T-cell (primary cell): ENCODE measurements at regions not wholly inside any gene's neighbourhood (a gene's known extent, or its start where the extent isn't known, plus 50 kb on each side); places are given as distances from the start of the nearest gene placed in this dataset.

Experiments
- ATAC-seq, 4 experiments: fragments of 200-7000 bp in 3 of 4; fragments of 150-1000 bp in 1 of 4; cut with Tn5 transposase; replicated peaks in 1 of 4; 1 replicate in 3 of 4; 2 replicates in 1 of 4; pipeline ENCODE4 v1.10.0; 2021; ENCODE audit warnings: moderate library complexity in 3 of 4, mild to moderate bottlenecking in 2 of 4, moderate number of reproducible peaks in 1 of 4
- CTCF ChIA-PET, 2 donors: fragments of 300-600 bp; sonication (Branson Sonifier 250); formaldehyde crosslinking; loops; one replicate each; lab custom pipeline; 2022; ENCODE audit warnings: antibody characterized with exemption in 2 of 2; lab: Charles Lee
- POLR2A ChIA-PET, 2 donors: fragments of 300-600 bp; sonication (Branson Sonifier 250); formaldehyde crosslinking; loops; one replicate each; lab custom pipeline; 2022; ENCODE audit warnings: antibody characterized with exemption in 2 of 2; lab: Charles Lee
- DNase-seq, 35 experiments: peaks; one replicate each; pipeline versions ENCODE4 v3.0.0 to v3.0.0-alpha.2; 2013 to 2023
- H3K27ac ChIP-seq: one replicate; pipeline ENCODE4 v1.5.1; 2013; ENCODE audit warnings: low read length
- H3K27me3 ChIP-seq, 2 experiments: replicated peaks in 1 of 2; 1 replicate in 1 of 2; 2 replicates in 1 of 2; pipeline versions ENCODE4 v1.6.1 to v1.7.0; 2013; ENCODE audit warnings: low read length in 1 of 2, mixed read lengths in 1 of 2; ENCODE audit not compliant: control insufficient read depth in 2 of 2, insufficient read depth in 2 of 2; ENCODE audit errors: extremely low read depth in 1 of 2
- H3K36me3 ChIP-seq, 2 donors: 1 replicate in 1 of 2; 2 replicates in 1 of 2; pipeline versions ENCODE4 v1.6.1 to v1.7.0; 2013; ENCODE audit warnings: low read length in 1 of 2; ENCODE audit not compliant: control insufficient read depth in 2 of 2, insufficient read depth in 1 of 2; ENCODE audit errors: extremely low read depth in 1 of 2
- H3K4me1 ChIP-seq, 2 experiments: 1 replicate in 1 of 2; 2 replicates in 1 of 2; pipeline versions ENCODE4 v1.6.1 to v1.7.0; 2013; ENCODE audit warnings: low read length in 2 of 2, mixed read lengths in 1 of 2; ENCODE audit not compliant: insufficient read depth in 2 of 2, control insufficient read depth in 1 of 2; ENCODE audit errors: extremely low read depth in 1 of 2
- H3K4me3 ChIP-seq, 2 donors: 1 replicate in 1 of 2; 2 replicates in 1 of 2; pipeline versions ENCODE4 v1.5.1 to v1.7.0; 2013; ENCODE audit warnings: mild to moderate bottlenecking in 2 of 2, low read length in 1 of 2, moderate library complexity in 1 of 2; ENCODE audit not compliant: control insufficient read depth in 1 of 2; ENCODE audit errors: extremely low read depth in 1 of 2
- H3K9me3 ChIP-seq: 2 replicates; pipeline ENCODE4 v1.7.0; 2013
- H3K27ac Mint-ChIP-seq, 2 donors: one replicate each; pipeline ENCODE4 v1.8.0; 2020 to 2021; ENCODE audit warnings: mild to moderate bottlenecking in 2 of 2, mixed read lengths in 2 of 2
- H3K27me3 Mint-ChIP-seq, 2 donors: one replicate each; pipeline ENCODE4 v1.8.0; 2021 to 2022; ENCODE audit warnings: mixed read lengths in 2 of 2
- H3K36me3 Mint-ChIP-seq: one replicate; pipeline ENCODE4 v1.8.0; 2021; ENCODE audit warnings: mixed read lengths
- H3K4me1 Mint-ChIP-seq, 3 donors: one replicate each; pipeline ENCODE4 v1.8.0; 2020 to 2022; ENCODE audit warnings: mixed read lengths in 3 of 3, mild to moderate bottlenecking in 1 of 3
- H3K4me3 Mint-ChIP-seq, 3 donors: one replicate each; pipeline ENCODE4 v1.8.0; 2020 to 2022; ENCODE audit warnings: mild to moderate bottlenecking in 3 of 3, mixed read lengths in 3 of 3, moderate library complexity in 3 of 3
- H3K9me3 Mint-ChIP-seq, 3 donors: one replicate each; pipeline ENCODE4 v1.8.0; 2020 to 2022; ENCODE audit warnings: mixed read lengths in 3 of 3
- WGBS: methylation state at CpG from one replicate; pipeline ENCODE4 v1.1.5; 2013; ENCODE audit warnings: missing lambda C conversion rate; ENCODE audit not compliant: insufficient coverage; 5-methylcytosine and 5-hydroxymethylcytosine counted together

DNA sequence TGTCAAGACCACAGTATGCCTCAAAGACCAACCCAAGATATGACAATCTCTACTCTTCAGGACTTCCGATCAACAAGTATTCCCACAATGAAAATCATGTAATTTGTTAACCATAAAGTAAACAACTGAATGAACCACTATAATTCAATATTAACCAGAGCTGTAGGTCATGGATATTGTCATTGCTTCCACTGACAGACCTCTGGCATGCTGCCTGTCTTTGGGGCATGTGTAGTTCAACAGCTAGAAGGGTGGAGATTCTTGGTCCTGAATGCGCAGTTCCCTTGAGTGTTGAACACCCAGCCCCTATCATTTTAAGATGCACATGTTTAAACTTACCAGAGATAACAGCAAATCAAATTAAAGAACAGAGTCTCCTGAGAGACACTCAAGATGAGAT lies 283.0 kb downstream of the CEMIP2 start:
- DNase-seq: no peak
- H3K9me3 ChIP-seq: no peaks in the 10 kb centered on the region
- no peak overlapping the region for H3K27ac Mint-ChIP-seq
- no peaks in the 10 kb centered on the region for H3K36me3 Mint-ChIP-seq
- CTCF ChIA-PET: no interaction called here
- H3K27me3 Mint-ChIP-seq: peaks cover 25 to 30% of the 10 kb centered on the region in 2 donors
- H3K4me1 ChIP-seq: no peaks in the 10 kb centered on the region
- H3K27ac ChIP-seq: no peak overlapping the region
- POLR2A ChIA-PET: no interaction called here
- no peak overlapping the region for H3K4me3 ChIP-seq
- H3K27me3 ChIP-seq: peaks cover 2 to 19% of the 10 kb centered on the region in 2 experiments
- no peaks in the 10 kb centered on the region for H3K36me3 ChIP-seq
- no peaks in the 10 kb centered on the region for H3K9me3 Mint-ChIP-seq
- no peak for ATAC-seq
- no peaks in the 10 kb centered on the region for H3K4me1 Mint-ChIP-seq
- H3K4me3 Mint-ChIP-seq: no peak overlapping the region
- no CpG with 5 or more reads among the region's 2 CpGs for WGBS

DNA sequence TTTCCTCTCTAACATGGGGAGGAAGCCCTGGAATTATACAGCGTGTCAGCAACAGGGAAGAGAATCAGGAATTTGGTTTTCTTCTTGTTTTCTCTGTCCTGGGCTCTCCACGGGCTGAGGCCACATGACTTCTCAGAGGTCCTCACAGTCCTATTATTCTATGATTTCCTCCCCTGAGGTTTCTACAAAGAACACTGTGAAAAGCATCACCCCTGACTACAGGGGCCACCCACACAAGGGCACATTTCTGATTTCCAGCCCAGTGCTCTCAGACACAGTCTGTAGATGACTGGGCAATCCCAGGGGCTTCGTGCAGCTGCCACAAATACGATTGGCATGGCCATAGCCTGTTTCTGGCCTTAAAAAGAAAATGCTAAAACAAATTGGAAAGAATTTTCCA lies 284.9 kb downstream of the CEMIP2 start:
- Histone ChIP-seq H3K9me3 (no peaks in the 10 kb centered on the region), H3K4me1 (no peaks in the 10 kb centered on the region), H3K4me3 (no peak overlapping the region), H3K27ac (no peak overlapping the region), H3K36me3 (no peaks in the 10 kb centered on the region), H3K27me3 (peaks cover 0 to 14% of the 10 kb centered on the region in 2 experiments)
- ATAC-seq (no peak), DNase-seq (no peak)
- Mint-ChIP-seq H3K9me3 (no peaks in the 10 kb centered on the region), H3K36me3 (no peaks in the 10 kb centered on the region), H3K4me1 (no peaks in the 10 kb centered on the region), H3K4me3 (no peak overlapping the region), H3K27me3 (peaks cover 22 to 28% of the 10 kb centered on the region in 2 donors), H3K27ac (no peak overlapping the region)
- CTCF ChIA-PET: no interaction called here
- WGBS: 46% methylated on average over 3 of the region's 4 CpGs
- POLR2A ChIA-PET: interaction anchor here in 1 of 2 donors (0.7 kb wide), 1 partner anchor 328 kb away, joined by 4 read pairs; no protein-coding TSS in a partner anchor

- 100% methylated on average over 2 of the region's 4 CpGs for WGBS
- Histone ChIP-seq H3K9me3 (no peaks in the 10 kb centered on the region), H3K4me1 (no peaks in the 10 kb centered on the region), H3K27me3 (peaks cover 0 to 9% of the 10 kb centered on the region in 2 experiments), H3K27ac (no peak overlapping the region), H3K4me3 (no peak overlapping the region), H3K36me3 (no peaks in the 10 kb centered on the region)
- H3K4me1 Mint-ChIP-seq: no peaks in the 10 kb centered on the region
- H3K9me3 Mint-ChIP-seq: no peaks in the 10 kb centered on the region
- DNase-seq (no peak), ATAC-seq (no peak)
- no peaks in the 10 kb centered on the region for H3K36me3 Mint-ChIP-seq
- H3K27ac Mint-ChIP-seq: no peak overlapping the region
- H3K27me3 Mint-ChIP-seq: peaks cover 6 to 10% of the 10 kb centered on the region in 2 donors
- POLR2A ChIA-PET: no interaction called here
- CTCF ChIA-PET: no interaction called here
- no peak overlapping the region for H3K4me3 Mint-ChIP-seq
Observed at GRCh38 chr9:71479621-71480020, 288.7 kb downstream of the CEMIP2 start.

DNA sequence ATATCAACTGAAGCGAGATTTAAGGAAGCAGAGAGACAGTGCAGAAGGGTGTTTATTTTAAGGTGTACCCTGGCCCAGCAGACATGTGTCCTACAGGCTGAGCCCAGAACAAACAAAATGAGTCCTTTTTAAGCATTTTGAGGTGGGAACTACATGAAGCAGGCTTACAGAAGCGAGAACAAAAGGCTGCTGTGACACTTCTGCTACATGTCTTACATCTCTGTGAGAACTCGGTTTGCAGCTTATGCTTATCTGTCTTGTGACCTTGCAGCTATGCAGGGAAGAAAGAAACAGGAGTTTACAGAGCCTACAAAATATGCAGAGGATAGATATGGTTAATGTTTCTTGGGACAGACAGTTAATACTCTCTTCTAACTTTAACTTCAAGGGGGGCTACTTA lies 295.9 kb downstream of the CEMIP2 start:
- H3K36me3 Mint-ChIP-seq: no peaks in the 10 kb centered on the region
- Histone ChIP-seq H3K27ac (no peak overlapping the region), H3K9me3 (no peaks in the 10 kb centered on the region), H3K4me3 (no peak overlapping the region), H3K27me3 (no peaks in the 10 kb centered on the region), H3K4me1 (no peaks in the 10 kb centered on the region), H3K36me3 (no peaks in the 10 kb centered on the region)
- peaks cover 14 to 22% of the 10 kb centered on the region in 2 donors for H3K27me3 Mint-ChIP-seq
- ATAC-seq: no peak
- WGBS: 17% methylated on average over 2 of the region's 3 CpGs
- CTCF ChIA-PET: no interaction called here
- peaks cover 0 to 7% (median 0%) of the 10 kb centered on the region in 3 donors for H3K9me3 Mint-ChIP-seq
- no peak overlapping the region for H3K4me3 Mint-ChIP-seq
- H3K4me1 Mint-ChIP-seq: no peaks in the 10 kb centered on the region
- DNase-seq: no peak
- POLR2A ChIA-PET: no interaction called here
- no peak overlapping the region for H3K27ac Mint-ChIP-seq

- POLR2A ChIA-PET: no interaction called here
- H3K4me1 Mint-ChIP-seq: no peaks in the 10 kb centered on the region
- Histone ChIP-seq H3K9me3 (no peaks in the 10 kb centered on the region), H3K36me3 (no peaks in the 10 kb centered on the region), H3K4me1 (no peaks in the 10 kb centered on the region), H3K4me3 (no peak overlapping the region), H3K27me3 (no peaks in the 10 kb centered on the region), H3K27ac (no peak overlapping the region)
- no peak for ATAC-seq
- WGBS: no CpG with 5 or more reads among the region's 4 CpGs
- CTCF ChIA-PET: no interaction called here
- no peaks in the 10 kb centered on the region for H3K9me3 Mint-ChIP-seq
- no peaks in the 10 kb centered on the region for H3K36me3 Mint-ChIP-seq
- H3K27me3 Mint-ChIP-seq: peaks cover 3% of the 10 kb centered on the region in 2 donors
- no peak for DNase-seq
- H3K4me3 Mint-ChIP-seq: no peak overlapping the region
- H3K27ac Mint-ChIP-seq: no peak overlapping the region
Observed at GRCh38 chr9:71465392-71465791, 302.9 kb downstream of the CEMIP2 start.

- Histone ChIP-seq H3K27me3 (no peaks in the 10 kb centered on the region), H3K4me3 (no peak overlapping the region), H3K27ac (no peak overlapping the region), H3K9me3 (no peaks in the 10 kb centered on the region), H3K36me3 (no peaks in the 10 kb centered on the region), H3K4me1 (no peaks in the 10 kb centered on the region)
- Mint-ChIP-seq H3K27me3 (peaks cover 3 to 16% of the 10 kb centered on the region in 2 donors), H3K36me3 (no peaks in the 10 kb centered on the region), H3K9me3 (no peaks in the 10 kb centered on the region), H3K4me1 (no peaks in the 10 kb centered on the region), H3K4me3 (no peak overlapping the region), H3K27ac (no peak overlapping the region)
- ChIA-PET POLR2A (no interaction called here), CTCF (no interaction called here)
- ATAC-seq (no peak), DNase-seq (no peak)
Observed at GRCh38 chr9:71459082-71459481, 309.2 kb downstream of the CEMIP2 start.
